Colonic mucosa (tissue), 4 donors: ENCODE measurements at regions not wholly inside any gene's neighbourhood (a gene's known extent, or its start where the extent isn't known, plus 50 kb on each side); places are given as distances from the start of the nearest gene placed in this dataset.

Experiments
- DNase-seq: peaks from one replicate; pipeline ENCODE4 v3.0.0-alpha.2; 2020
- H3K27ac ChIP-seq: fragments of 200-600 bp; one replicate; pipeline ENCODE4 v1.8.0; 2021
- H3K27me3 ChIP-seq: fragments of 200-600 bp; one replicate; pipeline ENCODE4 v1.8.0; 2021
- H3K36me3 ChIP-seq: fragments of 200-600 bp; one replicate; pipeline ENCODE4 v1.8.0; 2021
- H3K4me1 ChIP-seq: fragments of 200-600 bp; one replicate; pipeline ENCODE4 v1.8.0; 2021; ENCODE audit warnings: mild to moderate bottlenecking
- H3K4me3 ChIP-seq: fragments of 200-600 bp; one replicate; pipeline ENCODE4 v1.8.0; 2021
- H3K9ac ChIP-seq, 2 donors: one replicate each; pipeline ENCODE4 v1.7.0; 2013; ENCODE audit warnings: control low read depth in 2 of 2, low read depth in 2 of 2, low read length in 2 of 2
- H3K9me3 ChIP-seq: fragments of 200-600 bp; one replicate; pipeline ENCODE4 v1.8.0; 2021
- intact Hi-C: fragments of 100-400 bp; cut with DNase I; formaldehyde crosslinking; loops from one replicate; pipeline ENCODE4 v1.14.1; 2022
- TF ChIP-seq, protein P1 (sequence below): fragments of 200-600 bp; IDR thresholded peaks from one replicate; pipeline ENCODE4 v1.8.0; 2022; ENCODE audit warnings: antibody characterized with exemption, mild to moderate bottlenecking
- donor health status: healthy.
- donor health status: DM: no; HTN: no; CAD: no.
- donor health status: DM: no; HTN: no; CAD: no.

DNA sequence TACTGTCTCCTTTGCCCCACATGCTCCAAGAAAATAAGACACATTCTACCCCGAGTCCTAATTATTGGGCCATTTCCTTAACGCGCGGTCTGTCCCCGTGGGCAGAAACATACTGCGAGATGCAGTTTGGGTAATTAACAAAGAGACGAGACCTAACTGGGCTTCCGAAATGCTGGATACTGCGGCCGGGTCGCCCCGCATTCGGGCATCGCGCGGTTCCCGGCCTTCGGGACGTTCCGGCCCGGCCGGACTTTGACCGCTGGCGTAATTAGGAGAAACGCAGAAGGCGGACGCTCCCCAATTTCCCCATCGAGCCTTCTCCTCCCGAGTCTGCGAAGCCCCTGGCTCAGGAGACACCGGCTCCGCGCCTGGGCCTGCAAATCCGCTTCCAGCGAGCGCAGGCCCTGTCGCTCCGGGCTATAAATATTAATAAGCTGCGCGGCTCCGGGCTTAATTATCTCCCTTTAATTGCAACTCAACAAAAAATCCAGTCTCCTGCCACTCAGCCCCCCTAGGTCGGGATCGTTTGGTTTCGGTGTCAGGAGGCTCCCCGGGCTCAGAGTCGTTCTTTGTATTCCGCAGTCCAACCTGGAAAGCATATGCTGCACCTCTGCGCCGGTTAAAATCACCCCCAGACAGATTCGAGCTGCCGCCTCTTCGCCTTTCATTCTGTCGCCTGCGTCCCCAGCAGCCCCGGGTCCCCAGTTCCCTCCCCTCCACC is 131.5 kb downstream of the SPAG6 start:
- Histone ChIP-seq H3K9ac (no peak overlapping the region), H3K27ac (no peak overlapping the region), H3K36me3 (no peaks in the 10 kb centered on the region), H3K4me1 (peaks cover 15% of the 10 kb centered on the region), H3K27me3 (peaks cover 44% of the 10 kb centered on the region), H3K9me3 (no peaks in the 10 kb centered on the region), H3K4me3 (peak overlapping the region; percentile 35)
- TF ChIP-seq, protein P1, sequence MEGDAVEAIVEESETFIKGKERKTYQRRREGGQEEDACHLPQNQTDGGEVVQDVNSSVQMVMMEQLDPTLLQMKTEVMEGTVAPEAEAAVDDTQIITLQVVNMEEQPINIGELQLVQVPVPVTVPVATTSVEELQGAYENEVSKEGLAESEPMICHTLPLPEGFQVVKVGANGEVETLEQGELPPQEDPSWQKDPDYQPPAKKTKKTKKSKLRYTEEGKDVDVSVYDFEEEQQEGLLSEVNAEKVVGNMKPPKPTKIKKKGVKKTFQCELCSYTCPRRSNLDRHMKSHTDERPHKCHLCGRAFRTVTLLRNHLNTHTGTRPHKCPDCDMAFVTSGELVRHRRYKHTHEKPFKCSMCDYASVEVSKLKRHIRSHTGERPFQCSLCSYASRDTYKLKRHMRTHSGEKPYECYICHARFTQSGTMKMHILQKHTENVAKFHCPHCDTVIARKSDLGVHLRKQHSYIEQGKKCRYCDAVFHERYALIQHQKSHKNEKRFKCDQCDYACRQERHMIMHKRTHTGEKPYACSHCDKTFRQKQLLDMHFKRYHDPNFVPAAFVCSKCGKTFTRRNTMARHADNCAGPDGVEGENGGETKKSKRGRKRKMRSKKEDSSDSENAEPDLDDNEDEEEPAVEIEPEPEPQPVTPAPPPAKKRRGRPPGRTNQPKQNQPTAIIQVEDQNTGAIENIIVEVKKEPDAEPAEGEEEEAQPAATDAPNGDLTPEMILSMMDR = no peak
- intact Hi-C loops = no loop called here
- DNase-seq = no peak

DNA sequence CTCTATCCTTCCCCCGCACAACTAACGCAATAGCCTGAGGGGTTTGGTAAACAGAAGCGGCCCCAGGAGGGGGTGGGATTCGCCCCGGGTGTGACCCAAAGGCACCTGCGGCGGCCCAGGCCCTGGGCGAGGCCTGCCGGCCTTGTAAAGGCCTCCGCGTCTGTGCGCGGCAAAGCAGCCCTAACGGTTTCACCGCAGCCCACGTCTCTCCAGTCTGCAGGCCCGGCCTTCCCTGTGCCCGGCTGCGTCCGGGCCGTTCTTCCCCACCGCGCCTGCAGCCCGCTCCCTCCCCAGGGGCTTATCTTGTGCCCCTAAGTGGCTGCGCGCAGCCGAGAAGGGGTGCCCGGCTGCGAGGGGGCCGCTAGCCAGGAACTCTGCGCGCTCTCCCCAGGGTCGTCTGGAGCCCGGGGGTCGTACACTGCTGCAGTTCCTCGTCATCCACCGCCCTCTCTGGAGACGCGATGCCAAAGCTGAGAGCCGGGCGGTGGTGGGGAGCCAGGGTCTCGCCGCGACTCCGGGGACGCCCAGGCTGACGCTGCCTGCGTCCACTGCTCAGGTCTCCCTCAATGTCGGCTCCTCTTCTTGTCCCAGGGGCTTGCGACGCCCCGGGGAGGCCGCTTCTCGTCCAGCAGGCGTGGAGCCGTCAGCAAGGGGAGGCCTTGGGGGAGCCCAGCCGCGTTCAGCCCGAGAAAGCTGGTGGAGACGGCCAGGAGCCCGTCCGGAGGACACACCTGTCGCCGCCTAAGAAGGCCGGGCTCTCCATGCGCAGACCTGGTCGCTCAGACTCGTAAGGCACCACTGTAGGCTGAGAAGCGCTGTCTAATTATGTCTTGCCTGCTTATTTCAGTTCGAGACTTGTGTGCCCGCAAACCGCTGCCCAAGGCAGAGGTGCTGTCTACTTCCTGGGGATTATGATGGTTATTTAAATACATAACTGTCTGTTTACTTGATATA is 132.3 kb downstream of the SPAG6 start:
- no peaks in the 10 kb centered on the region for H3K36me3 ChIP-seq
- H3K9me3 ChIP-seq = no peaks in the 10 kb centered on the region
- no peak overlapping the region for H3K4me3 ChIP-seq
- no peak for DNase-seq
- H3K9ac ChIP-seq = no peak overlapping the region
- H3K27ac ChIP-seq = no peak overlapping the region
- intact Hi-C loops = no loop called here
- H3K27me3 ChIP-seq = peaks cover 41% of the 10 kb centered on the region
- H3K4me1 ChIP-seq = peaks cover 15% of the 10 kb centered on the region
- TF ChIP-seq, protein P1 = no peak

DNA sequence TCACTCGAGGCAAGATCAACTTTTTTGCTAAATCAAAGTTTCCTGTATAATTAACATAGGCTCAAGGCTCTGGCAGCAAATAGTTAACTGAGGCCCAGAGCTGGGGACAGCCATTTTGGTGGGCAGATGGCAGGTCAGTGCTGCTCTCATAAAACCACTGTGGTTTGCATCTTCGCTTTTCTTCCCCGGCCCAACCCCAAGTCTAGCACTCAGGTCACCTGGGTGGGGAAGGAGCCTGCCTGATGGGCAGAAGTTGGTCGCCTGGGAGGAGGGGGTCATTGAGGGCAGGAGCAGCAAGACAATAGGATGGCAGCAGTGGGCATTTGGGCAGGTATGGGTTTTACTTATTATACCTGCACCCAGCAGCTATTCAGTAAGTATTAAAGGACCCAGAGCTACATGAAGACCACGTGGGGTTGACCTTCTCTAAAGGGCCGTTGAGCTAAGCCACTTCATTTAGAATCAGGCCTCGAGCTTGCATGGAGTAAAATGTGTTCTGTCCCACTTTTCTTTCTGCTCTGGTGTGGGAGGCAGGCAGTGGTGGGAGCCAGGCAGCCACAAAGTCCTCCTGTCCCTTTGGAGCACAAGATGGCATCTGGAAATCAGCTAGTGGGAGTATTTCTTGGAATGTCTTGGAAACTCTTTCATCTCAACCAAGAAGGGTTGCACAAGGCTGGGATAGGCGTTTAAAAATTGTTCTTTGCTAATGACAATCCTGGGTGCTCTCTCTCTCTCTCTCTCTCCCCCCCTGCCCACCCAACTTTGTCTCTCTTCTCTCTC is 133.4 kb downstream of the SPAG6 start:
- no peak for DNase-seq
- peaks cover 15% of the 10 kb centered on the region for H3K4me1 ChIP-seq
- no peaks in the 10 kb centered on the region for H3K9me3 ChIP-seq
- TF ChIP-seq, protein P1 = no peak
- no peak overlapping the region for H3K4me3 ChIP-seq
- peaks cover 41% of the 10 kb centered on the region for H3K27me3 ChIP-seq
- H3K36me3 ChIP-seq = no peaks in the 10 kb centered on the region
- intact Hi-C loops = no loop called here
- no peak overlapping the region for H3K9ac ChIP-seq
- no peak overlapping the region for H3K27ac ChIP-seq

DNA sequence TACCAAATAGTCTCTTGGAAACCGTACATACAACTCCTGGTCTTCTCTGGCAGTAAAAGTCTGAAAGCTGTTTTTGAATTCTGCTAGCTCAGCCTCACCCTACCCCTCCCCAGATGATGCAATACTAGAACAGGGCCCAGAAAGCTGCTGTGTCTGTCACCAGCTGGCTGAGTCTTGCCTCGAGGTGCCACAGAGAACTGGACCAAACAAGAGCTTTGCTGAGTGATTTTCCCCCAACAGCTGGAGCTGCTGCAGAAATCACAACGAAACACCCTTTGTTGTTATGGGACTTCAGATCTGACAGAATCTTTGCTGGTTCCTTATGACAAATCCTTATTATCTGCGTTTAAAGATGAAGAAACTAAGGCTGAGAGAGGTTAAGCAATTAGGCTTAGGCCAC is 134.1 kb downstream of the SPAG6 start:
- TF ChIP-seq, protein P1 = no peak
- Histone ChIP-seq H3K27ac (no peak overlapping the region), H3K36me3 (no peaks in the 10 kb centered on the region), H3K9me3 (no peaks in the 10 kb centered on the region), H3K27me3 (peaks cover 38% of the 10 kb centered on the region), H3K4me1 (peaks cover 15% of the 10 kb centered on the region), H3K9ac (no peak overlapping the region), H3K4me3 (no peak overlapping the region)
- no peak for DNase-seq
- intact Hi-C loops = no loop called here

DNA sequence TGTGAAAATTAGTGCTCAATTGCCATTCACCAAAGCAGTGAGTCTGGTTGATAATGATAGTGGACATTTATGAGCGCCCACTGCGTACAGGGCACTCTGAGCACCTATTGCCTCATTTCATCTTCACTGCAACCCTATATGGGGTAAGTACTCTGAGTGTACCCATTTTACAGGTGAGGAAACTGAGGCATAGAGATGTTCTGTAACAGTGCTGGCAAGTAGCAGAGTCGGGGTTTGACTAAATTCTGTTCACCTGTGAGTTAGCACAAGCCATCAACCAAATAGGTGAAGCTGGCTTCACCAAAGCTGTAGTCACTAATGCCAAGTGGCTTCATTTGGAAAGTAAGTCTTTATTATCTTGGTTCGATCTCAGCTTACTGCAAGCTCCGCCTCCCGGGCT is 135.8 kb downstream of the SPAG6 start:
- H3K27ac ChIP-seq = no peak overlapping the region
- peaks cover 22% of the 10 kb centered on the region for H3K27me3 ChIP-seq
- intact Hi-C loops = no loop called here
- peaks cover 8% of the 10 kb centered on the region for H3K4me1 ChIP-seq
- no peak overlapping the region for H3K9ac ChIP-seq
- H3K4me3 ChIP-seq = no peak overlapping the region
- H3K36me3 ChIP-seq = no peaks in the 10 kb centered on the region
- no peak for DNase-seq
- no peaks in the 10 kb centered on the region for H3K9me3 ChIP-seq
- TF ChIP-seq, protein P1 = no peak
